Kidney (tissue), 13 donors: ENCODE measurements at regions not wholly inside any gene's neighbourhood (a gene's known extent, or its start where the extent isn't known, plus 50 kb on each side); places are given as distances from the start of the nearest gene placed in this dataset.

ENCODE experiments used
- DNase-seq, 5 donors: peaks; one replicate each; pipeline ENCODE4 v3.0.0-alpha.2; 2013 to 2020
- FAIRE-seq: peaks from 2 replicates; lab custom pipeline; 2012; peaks lifted over from hg19 to GRCh38; lab: Jason Lieb, UNC
- H3K27ac ChIP-seq, 2 donors: one replicate each; pipeline ENCODE4 v1.7.0; 2013; ENCODE audit warnings: low read depth in 2 of 2, low read length in 2 of 2, inconsistent platforms in 1 of 2
- H3K27me3 ChIP-seq: one replicate; pipeline ENCODE4 v1.7.1; 2013; ENCODE audit warnings: low read length, inconsistent platforms; ENCODE audit not compliant: control insufficient read depth, insufficient read depth
- H3K36me3 ChIP-seq, 3 donors: one replicate each; pipeline versions ENCODE4 v1.7.0 to v1.7.1; 2013; ENCODE audit warnings: low read length in 3 of 3, control low read depth in 1 of 3, inconsistent platforms in 1 of 3; ENCODE audit not compliant: insufficient read depth in 3 of 3, control insufficient read depth in 2 of 3
- H3K4me1 ChIP-seq, 3 donors: one replicate each; pipeline versions ENCODE4 v1.7.0 to v1.7.1; 2013; ENCODE audit warnings: low read length in 3 of 3, inconsistent platforms in 1 of 3, low read depth in 1 of 3; ENCODE audit not compliant: control insufficient read depth in 2 of 3, insufficient read depth in 2 of 3
- H3K4me3 ChIP-seq, 3 donors: one replicate each; pipeline versions ENCODE4 v1.7.0 to v1.8.1; 2013; ENCODE audit warnings: low read length in 3 of 3, control low read depth in 1 of 3, inconsistent platforms in 1 of 3
- H3K9ac ChIP-seq, 3 donors: one replicate each; pipeline versions ENCODE4 v1.7.0 to v1.7.1; 2013; ENCODE audit warnings: low read length in 3 of 3, control low read depth in 1 of 3, inconsistent platforms in 1 of 3
- H3K9me3 ChIP-seq, 3 donors: one replicate each; pipeline versions ENCODE4 v1.7.0 to v1.7.1; 2013; ENCODE audit warnings: low read length in 3 of 3, control low read depth in 1 of 3, inconsistent platforms in 1 of 3; ENCODE audit not compliant: control insufficient read depth in 2 of 3, insufficient read depth in 1 of 3
- intact Hi-C: fragments of 100-400 bp; cut with DNase I; formaldehyde crosslinking; loops from one replicate; pipeline ENCODE4 v1.11.1; 2022
- TF ChIP-seq, protein P1 (sequence below): IDR thresholded peaks from 3 replicates; pipeline ENCODE4 v1.5.1; 2012; ENCODE audit warnings: mild to moderate bottlenecking, moderate library complexity, borderline replicate concordance; ENCODE audit not compliant: insufficient read depth; ENCODE audit errors: extremely low read depth
- donor health status: control.
- donor health status: control.
- donor health status: control.
- donor health status: control.
- donor health status: control.
- donor health status: DM: yes; HTN: yes; CAD: no.
- donor health status: Normal renal cell carcinoma (clear cell type).

DNA sequence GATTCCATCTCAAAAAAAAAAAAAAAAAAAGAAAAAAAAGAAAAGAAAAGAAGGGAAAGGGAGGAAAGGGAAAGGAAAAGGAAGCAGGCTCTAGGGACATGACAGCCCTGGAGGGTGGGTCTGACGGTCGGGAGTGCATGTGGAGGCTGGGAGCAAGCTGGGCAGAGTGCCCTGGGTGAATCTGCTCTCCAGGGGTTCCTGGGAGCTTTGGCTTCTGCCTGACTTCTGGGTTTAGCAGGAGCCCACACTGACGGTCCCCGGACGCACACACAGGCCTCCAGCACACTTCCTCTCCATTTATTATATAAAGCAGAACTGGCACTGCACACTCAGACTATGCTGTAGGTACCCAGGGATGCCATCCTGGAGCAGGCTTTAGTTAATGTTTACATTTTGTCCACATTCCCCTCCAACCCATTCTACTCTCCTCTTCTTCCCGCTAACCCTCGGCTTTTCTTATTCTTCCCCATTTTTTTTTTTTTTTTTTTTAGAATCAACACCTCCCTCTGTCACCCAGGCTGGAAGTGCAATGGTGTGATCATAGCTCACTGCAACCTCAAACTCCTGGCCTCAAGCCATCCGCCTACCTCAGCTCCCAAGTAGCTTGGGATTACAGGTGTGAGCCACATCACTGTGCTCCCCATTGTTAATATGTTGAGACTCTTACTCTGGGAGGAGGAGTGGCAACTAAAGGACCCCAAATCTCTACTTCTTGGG lies 151.1 kb upstream of the SLC1A4 start:
- no peak overlapping the region for H3K9ac ChIP-seq
- no peak overlapping the region for H3K27ac ChIP-seq

DNA sequence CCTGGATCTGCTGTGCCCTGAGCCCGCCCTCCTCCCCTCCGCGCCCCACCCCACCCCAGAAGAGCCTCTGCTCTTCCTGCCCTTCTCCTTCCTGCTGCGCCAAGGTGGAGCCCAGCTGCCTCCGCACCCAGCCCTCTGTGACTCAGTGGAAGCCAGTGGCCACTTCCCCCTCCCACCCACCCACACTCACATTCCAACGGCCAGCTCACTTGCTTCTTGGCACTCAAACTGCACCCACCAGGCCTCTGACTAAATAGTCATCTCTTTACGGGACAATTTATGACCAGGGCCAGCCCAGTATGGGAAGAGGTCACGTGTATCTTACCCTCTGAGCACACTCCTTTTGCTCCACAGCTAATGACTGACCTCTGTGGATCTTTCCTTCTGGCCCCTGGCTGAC lies 150.4 kb upstream of the SLC1A4 start:
- DNase-seq: peak in 1 of 5 donors; percentile 90
- no peak for FAIRE-seq

More for the DNA sequence above, 151.1 kb upstream of the SLC1A4 start:
- H3K27me3 ChIP-seq: no peaks in the 10 kb centered on the region
- H3K4me3 ChIP-seq: no peak overlapping the region
- TF ChIP-seq, protein P1, sequence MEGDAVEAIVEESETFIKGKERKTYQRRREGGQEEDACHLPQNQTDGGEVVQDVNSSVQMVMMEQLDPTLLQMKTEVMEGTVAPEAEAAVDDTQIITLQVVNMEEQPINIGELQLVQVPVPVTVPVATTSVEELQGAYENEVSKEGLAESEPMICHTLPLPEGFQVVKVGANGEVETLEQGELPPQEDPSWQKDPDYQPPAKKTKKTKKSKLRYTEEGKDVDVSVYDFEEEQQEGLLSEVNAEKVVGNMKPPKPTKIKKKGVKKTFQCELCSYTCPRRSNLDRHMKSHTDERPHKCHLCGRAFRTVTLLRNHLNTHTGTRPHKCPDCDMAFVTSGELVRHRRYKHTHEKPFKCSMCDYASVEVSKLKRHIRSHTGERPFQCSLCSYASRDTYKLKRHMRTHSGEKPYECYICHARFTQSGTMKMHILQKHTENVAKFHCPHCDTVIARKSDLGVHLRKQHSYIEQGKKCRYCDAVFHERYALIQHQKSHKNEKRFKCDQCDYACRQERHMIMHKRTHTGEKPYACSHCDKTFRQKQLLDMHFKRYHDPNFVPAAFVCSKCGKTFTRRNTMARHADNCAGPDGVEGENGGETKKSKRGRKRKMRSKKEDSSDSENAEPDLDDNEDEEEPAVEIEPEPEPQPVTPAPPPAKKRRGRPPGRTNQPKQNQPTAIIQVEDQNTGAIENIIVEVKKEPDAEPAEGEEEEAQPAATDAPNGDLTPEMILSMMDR: no peak
- H3K9me3 ChIP-seq: no peaks in the 10 kb centered on the region
- H3K4me1 ChIP-seq: no peaks in the 10 kb centered on the region
- FAIRE-seq (no peak), DNase-seq (peak in 1 of 5 donors; percentile 75)
- H3K36me3 ChIP-seq: no peaks in the 10 kb centered on the region
- intact Hi-C loops: no loop called here

DNA sequence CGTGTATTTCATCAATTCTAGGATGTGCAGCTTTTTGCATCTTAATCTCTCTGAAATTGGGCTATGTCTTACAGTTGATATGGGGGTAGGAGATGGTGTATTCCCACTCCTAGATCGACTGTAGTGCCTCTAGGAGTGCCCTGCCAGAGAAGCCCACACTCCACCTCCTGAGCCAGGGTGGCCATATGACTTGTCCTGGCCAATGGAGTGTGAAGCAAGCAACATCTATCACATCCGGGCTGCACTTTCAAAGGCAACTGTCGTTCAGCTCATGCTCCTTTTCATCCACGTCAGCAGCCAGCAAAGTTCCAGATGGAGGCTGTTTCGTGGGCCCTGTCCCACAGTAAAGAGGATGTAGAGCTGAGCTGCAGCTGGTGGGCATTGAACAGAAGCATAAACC lies 149.4 kb upstream of the SLC1A4 start:
- Histone ChIP-seq H3K36me3 (no peaks in the 10 kb centered on the region), H3K4me3 (no peak overlapping the region), H3K4me1 (no peaks in the 10 kb centered on the region), H3K27me3 (no peaks in the 10 kb centered on the region), H3K27ac (no peak overlapping the region), H3K9ac (no peak overlapping the region), H3K9me3 (no peaks in the 10 kb centered on the region)
- TF ChIP-seq, protein P1: no peak
- FAIRE-seq (no peak), DNase-seq (peak in 4 of 5 donors; percentile 23 to 64 (median 44))
- intact Hi-C loops: no loop called here

More for the DNA sequence above, 150.4 kb upstream of the SLC1A4 start:
- Histone ChIP-seq H3K27ac (no peak overlapping the region), H3K4me3 (no peak overlapping the region), H3K36me3 (no peaks in the 10 kb centered on the region), H3K27me3 (no peaks in the 10 kb centered on the region), H3K9me3 (no peaks in the 10 kb centered on the region), H3K9ac (no peak overlapping the region), H3K4me1 (no peaks in the 10 kb centered on the region)
- intact Hi-C loops: no loop called here
- TF ChIP-seq, protein P1: no peak
